Hypothalamus (tissue), 51 donors: ENCODE measurements at regions not wholly inside any gene's neighbourhood (a gene's known extent, or its start where the extent isn't known, plus 50 kb on each side); places are given as distances from the start of the nearest gene placed in this dataset.

Source experiments
- DNase-seq, 51 donors: peaks; one replicate each; lab custom pipeline; 2025; lab: John Stamatoyannopoulos, UW

GRCh38 chr15:77693576-77693975, 60.9 kb upstream of the LINGO1 start:
- no peak for DNase-seq

GRCh38 chr15:77692614-77693013, 59.9 kb upstream of the LINGO1 start:
- DNase-seq, result no peak

GRCh38 chr15:77691607-77692006, 58.9 kb upstream of the LINGO1 start:
- no peak for DNase-seq

- DNase-seq, result no peak
Observed at GRCh38 chr15:77689821-77690220, 57.1 kb upstream of the LINGO1 start.

- no peak for DNase-seq
Observed at GRCh38 chr15:77688693-77689092, 56.0 kb upstream of the LINGO1 start.

GRCh38 chr15:77688266-77688665, 55.6 kb upstream of the LINGO1 start:
- DNase-seq, result no peak

- DNase-seq, result no peak
Observed at GRCh38 chr15:77685082-77685815, 52.5 kb upstream of the LINGO1 start.

- DNase-seq, result no peak
Observed at GRCh38 chr15:77684341-77685081, 51.8 kb upstream of the LINGO1 start.

- DNase-seq, result no peak
Observed at GRCh38 chr15:77682564-77682963, 49.9 kb upstream of the LINGO1 start.
